22Rv1 (cell line): ENCODE measurements at regions not wholly inside any gene's neighbourhood (a gene's known extent, or its start where the extent isn't known, plus 50 kb on each side); places are given as distances from the start of the nearest gene placed in this dataset.
"Not testable (repeated sequence)": the region's sequence is repeated elsewhere in the genome, so short reads cannot be mapped to it uniquely, and the experiment has no call there.

ENCODE experiments used
- H3K27ac ChIP-seq: fragments of 450-650 bp; 2 replicates; pipeline ENCODE4 v1.5.1; 2017
- ZFX ChIP-seq: fragments of 450-650 bp; IDR thresholded peaks from 2 replicates; pipeline ENCODE4 v1.6.1; 2017; ENCODE audit warnings: antibody characterized with exemption, borderline replicate concordance
- TF ChIP-seq, protein P1 (sequence below): fragments of 450-650 bp; IDR thresholded peaks from 2 replicates; pipeline ENCODE4 v1.5.1; 2017; ENCODE audit warnings: mild to moderate bottlenecking

- TF ChIP-seq, protein P1, sequence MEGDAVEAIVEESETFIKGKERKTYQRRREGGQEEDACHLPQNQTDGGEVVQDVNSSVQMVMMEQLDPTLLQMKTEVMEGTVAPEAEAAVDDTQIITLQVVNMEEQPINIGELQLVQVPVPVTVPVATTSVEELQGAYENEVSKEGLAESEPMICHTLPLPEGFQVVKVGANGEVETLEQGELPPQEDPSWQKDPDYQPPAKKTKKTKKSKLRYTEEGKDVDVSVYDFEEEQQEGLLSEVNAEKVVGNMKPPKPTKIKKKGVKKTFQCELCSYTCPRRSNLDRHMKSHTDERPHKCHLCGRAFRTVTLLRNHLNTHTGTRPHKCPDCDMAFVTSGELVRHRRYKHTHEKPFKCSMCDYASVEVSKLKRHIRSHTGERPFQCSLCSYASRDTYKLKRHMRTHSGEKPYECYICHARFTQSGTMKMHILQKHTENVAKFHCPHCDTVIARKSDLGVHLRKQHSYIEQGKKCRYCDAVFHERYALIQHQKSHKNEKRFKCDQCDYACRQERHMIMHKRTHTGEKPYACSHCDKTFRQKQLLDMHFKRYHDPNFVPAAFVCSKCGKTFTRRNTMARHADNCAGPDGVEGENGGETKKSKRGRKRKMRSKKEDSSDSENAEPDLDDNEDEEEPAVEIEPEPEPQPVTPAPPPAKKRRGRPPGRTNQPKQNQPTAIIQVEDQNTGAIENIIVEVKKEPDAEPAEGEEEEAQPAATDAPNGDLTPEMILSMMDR, result no peak
- TF ChIP-seq ZFX, result no peak
- H3K27ac ChIP-seq, result no peak overlapping the region
These were observed 96.9 kb upstream of the FOXQ1 start for GRCh38 chr6:1215023-1215422.

GRCh38 chr6:1212919-1213318 lies 99.0 kb upstream of the FOXQ1 start:
- no peak overlapping the region for H3K27ac ChIP-seq
- no peak for TF ChIP-seq ZFX
- TF ChIP-seq, protein P1, result no peak

- not testable (repeated sequence) for H3K27ac ChIP-seq
These were observed 99.8 kb upstream of the FOXQ1 start for GRCh38 chr6:1212138-1212537.

DNA sequence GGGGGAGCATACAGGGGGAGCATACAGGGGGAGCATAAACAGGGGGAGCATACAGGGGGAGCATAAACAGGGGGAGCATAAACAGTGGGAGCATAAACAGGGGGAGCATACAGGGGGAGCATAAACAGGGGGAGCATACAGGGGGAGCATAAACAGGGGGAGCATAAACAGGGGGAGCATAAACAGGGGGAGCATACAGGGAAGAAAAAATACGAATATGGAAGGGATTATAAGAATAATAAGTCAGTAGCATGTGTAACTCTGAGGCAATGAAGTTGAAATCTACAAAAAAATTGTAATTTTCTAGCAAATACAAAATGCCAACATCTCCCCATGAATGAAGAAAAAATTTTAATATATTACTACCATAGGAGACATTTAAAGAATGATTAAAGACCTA lies 101.3 kb upstream of the FOXQ1 start:
- not testable (repeated sequence) for H3K27ac ChIP-seq

DNA sequence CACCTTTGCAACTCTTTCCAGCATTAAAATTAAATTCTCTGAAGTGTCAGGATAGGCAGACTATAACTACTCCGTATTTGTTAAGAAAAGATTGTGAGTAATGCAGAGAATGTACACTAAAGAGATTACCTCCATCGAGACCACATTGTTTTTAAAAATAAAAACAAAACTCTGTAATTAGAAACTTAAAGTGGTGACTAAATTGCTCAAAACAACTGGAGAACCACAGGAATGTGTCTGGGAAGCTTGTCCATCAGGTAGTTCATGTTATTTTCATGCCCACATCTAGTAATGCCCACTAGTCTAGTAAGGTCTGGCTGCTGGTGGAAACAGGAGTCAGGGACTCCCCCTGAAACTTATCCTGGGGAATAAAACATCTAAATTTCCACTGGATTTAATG lies 103.0 kb upstream of the FOXQ1 start:
- H3K27ac ChIP-seq, result no peak overlapping the region
- TF ChIP-seq, protein P1, result no peak
- no peak for TF ChIP-seq ZFX

DNA sequence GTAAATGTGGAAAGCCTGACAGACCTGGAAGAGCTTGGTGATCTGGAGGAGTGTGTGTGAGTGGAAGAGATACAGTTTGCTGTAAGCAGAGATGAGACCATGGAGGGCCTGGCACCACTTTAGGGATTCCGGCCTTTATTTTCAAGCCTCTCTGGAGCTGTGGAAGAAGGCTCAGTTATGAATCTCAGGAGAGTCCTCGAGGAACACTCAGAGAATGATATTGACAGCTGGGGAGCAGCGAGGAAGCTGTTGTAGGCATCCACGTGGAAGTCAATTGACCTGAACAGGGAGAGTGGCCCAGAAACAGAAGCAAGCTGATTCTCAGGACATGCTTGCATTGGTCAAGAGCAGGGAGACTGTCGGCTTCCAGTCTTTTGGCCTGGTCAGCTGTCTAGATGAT lies 108.4 kb upstream of the FOXQ1 start:
- TF ChIP-seq ZFX, result no peak
- TF ChIP-seq, protein P1, result no peak

GRCh38 chr6:1202201-1202600 lies 109.7 kb upstream of the FOXQ1 start:
- TF ChIP-seq, protein P1, result no peak
- no peak for TF ChIP-seq ZFX

More for the DNA sequence above, 108.4 kb upstream of the FOXQ1 start:
- H3K27ac ChIP-seq, result no peak overlapping the region

DNA sequence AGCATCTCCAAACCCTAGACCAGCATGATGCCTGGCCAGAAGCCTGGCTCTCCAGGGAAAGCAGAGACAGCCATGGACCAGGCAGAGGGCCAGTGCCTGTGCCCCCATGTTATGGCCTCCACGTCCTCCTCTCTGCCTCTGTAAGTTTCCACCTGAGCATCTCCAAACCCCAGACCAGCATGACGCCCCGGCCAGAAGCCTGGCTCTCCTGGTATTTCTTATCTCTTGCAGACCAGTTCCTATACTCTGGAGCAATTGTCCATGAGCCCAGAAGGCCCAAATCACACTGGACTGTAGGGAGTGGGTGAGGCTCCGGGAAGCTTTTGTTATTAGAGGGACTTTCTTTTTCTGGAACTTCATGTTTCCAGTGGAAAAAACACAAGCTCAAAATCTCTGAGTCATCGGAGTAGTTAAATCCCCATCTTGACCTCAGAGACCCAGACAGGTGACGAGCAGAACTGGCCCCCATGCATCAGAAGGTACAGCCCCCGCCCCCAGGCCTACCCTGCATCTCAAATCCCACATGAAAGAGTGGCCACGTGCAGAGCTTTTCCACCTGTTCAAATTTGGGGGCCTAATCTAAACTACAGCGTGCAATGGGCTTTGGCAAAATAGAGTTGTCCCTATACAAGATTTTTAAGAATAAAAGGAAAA lies 110.2 kb upstream of the FOXQ1 start:
- no peak for TF ChIP-seq ZFX
- TF ChIP-seq, protein P1, result no peak
- H3K27ac ChIP-seq, result no peak overlapping the region

More at GRCh38 chr6:1202201-1202600, 109.7 kb upstream of the FOXQ1 start:
- no peak overlapping the region for H3K27ac ChIP-seq
